Stimulated activated CD4-positive, alpha-beta T cell treated with anti-CD3 and anti-CD28 coated beads, Interleukin-12 subunit alpha, Interleukin-12 subunit beta, amount 100 ng/mL, for 24 hours (primary cell): ENCODE measurements at regions not wholly inside any gene's neighbourhood (a gene's known extent, or its start where the extent isn't known, plus 50 kb on each side); places are given as distances from the start of the nearest gene placed in this dataset.

Experiments
- DNase-seq, 2 experiments: peaks; one replicate each; pipeline ENCODE4 v3.0.0-alpha.2; 2020; ENCODE audit warnings: low read depth in 2 of 2

- no peak for DNase-seq
Observed at GRCh38 chr1:218711884-218712674, 366.9 kb downstream of the TGFB2 start.

DNA sequence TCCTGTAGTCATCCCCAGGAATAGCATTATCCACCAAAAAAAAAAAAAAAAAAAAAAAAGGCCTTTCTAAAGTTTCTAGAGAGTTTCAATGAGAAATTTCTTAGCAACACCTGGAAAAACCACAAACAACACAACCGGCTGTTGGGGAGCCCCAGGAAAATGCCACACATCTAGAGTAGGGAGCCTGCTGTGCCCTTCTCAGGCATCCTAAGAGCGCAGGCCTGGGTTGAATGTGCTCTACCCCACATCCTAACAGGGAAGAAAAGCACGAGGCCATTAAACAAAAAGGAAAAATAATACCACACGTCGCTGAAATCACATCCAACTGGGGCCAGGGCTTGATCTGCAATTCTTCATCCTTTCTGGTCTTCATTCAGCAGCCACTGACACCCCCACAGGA lies 367.5 kb downstream of the TGFB2 start:
- no peak for DNase-seq

GRCh38 chr1:218715961-218716669 lies 371.0 kb downstream of the TGFB2 start:
- no peak for DNase-seq

DNA sequence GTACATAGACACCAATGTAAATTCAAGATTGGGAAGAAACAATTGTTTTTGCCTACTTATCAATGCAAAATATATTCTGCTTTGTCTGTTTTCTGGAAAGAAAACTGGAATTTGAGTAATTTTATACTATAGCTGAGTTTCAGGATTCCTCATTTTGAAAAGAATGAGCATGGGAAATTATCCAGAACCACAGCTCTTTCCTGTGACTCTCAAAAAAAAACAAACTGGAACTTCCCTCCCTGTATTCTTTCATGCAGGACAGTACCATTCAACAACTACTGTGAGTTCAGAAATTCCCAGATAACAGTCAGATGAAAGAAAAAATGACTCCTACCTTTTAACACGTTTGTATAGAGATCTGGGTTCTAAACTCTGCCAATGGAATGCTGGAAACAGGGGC lies 372.4 kb downstream of the TGFB2 start:
- no peak for DNase-seq

GRCh38 chr1:218718206-218718605 lies 373.1 kb downstream of the TGFB2 start:
- no peak for DNase-seq

DNA sequence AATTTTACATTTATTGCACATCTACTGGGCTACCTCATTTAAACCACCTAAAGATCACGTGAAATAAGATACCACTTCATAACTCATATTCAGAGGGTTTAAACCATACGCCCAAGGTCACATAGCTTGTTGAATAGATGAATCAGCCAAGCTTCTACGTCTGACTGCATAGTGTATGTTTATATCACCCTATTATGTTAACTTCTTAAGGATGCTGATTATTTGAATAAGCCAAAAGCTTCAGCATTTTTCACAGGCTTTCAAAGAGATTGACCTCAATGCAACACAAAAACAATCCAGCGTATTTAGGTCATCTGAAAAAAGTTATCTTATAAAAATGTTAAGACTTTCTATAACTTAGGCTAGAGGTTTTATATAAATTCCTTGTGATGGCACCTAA lies 373.8 kb downstream of the TGFB2 start:
- DNase-seq = no peak

GRCh38 chr1:218728898-218729565 lies 383.9 kb downstream of the TGFB2 start:
- no peak for DNase-seq

- DNase-seq = no peak
Observed at GRCh38 chr1:218735436-218736032, 390.4 kb downstream of the TGFB2 start.

DNA sequence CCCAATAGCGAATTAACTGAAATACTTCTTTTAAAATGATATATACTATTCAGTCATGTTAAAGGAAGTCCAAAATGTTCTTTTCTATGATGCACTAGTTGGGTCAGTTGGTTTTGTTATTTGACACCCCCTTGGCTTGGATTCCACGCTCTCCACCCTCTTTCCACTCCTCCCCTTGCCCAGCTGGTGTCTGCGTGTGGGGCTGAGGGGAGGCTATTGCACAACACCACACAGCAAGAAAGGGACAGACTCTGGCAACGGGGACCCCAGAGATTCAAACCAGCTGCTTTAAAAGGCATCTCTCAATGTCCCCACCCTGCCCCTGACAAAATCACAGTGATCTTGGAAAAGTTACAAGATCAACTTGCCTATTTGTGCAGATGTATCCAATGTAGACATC lies 394.3 kb downstream of the TGFB2 start:
- no peak for DNase-seq

DNA sequence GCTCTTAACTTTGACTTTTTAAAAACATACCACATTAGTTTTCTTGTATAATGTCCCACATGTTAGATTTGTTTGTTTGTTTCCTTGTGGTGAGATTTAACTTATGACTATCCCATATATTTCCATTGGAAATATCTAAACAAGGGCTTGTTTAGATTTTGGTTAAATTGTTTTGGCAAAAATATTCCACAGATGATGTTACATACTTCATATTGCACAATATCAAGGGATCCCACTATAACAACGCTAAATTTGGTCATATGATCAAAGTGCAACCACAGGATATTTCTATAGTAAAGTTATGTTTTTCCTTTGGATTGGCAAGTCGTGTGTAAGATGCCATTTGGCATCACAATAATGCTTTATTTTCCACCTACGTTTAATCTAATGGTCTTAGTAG lies 396.7 kb downstream of the TGFB2 start:
- no peak for DNase-seq

GRCh38 chr1:218742467-218743262 lies 397.5 kb downstream of the TGFB2 start:
- DNase-seq = no peak

- no peak for DNase-seq
Observed at GRCh38 chr1:218743861-218744505, 398.8 kb downstream of the TGFB2 start.

DNA sequence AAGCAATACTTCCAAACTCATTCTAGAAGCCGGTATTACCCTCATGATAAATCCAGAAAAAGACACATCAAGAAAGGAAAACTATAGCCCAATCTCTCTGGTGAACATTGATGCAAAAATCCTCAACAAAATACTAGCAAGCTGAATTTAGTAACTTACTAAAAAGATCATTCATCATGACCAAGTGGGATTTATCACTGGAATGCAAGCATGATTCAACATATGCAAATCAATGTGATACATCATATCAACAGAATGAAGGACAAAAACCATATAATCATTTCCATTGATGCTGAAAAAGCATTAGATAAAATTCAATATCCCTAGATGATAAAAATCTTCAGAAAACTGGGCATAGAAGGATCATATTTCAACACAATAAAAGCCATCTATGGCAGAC lies 402.9 kb downstream of the TGFB2 start:
- DNase-seq = no peak

DNA sequence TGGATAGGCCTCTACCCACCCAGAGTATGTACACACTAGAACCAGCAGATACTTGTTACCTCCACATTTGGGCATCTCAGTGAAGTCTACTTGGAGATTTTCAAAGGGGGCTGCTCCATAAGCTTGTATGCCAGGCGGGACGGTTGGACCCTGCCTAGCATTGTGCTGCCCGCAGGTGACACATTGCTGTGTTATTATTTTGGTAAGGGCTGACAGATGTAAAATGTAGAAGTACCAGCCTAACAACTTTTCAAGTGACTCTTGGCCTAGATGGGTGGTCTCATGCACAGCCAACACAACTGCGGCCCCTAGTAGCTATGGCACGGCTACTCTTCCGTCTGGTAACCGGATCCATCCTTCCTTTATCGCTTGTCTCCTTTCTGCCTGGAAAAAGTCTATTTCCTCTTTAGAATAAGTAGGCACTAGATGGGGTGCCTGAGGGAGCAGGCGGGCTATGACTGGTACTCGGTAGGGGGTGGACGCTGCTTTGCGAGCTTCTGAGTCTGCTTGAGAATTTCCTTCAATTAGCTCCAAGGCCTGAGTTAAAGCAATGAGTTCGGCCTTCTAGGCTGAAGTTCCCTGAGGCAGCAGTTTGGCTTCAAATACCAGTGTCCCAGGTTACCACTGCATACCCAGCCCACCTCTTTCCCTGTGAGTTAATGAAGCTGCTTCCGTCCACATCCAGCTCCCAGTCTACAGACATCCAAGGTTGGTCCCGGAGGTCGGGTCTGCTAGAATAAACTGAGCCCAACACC lies 405.3 kb downstream of the TGFB2 start:
- DNase-seq = no peak

DNA sequence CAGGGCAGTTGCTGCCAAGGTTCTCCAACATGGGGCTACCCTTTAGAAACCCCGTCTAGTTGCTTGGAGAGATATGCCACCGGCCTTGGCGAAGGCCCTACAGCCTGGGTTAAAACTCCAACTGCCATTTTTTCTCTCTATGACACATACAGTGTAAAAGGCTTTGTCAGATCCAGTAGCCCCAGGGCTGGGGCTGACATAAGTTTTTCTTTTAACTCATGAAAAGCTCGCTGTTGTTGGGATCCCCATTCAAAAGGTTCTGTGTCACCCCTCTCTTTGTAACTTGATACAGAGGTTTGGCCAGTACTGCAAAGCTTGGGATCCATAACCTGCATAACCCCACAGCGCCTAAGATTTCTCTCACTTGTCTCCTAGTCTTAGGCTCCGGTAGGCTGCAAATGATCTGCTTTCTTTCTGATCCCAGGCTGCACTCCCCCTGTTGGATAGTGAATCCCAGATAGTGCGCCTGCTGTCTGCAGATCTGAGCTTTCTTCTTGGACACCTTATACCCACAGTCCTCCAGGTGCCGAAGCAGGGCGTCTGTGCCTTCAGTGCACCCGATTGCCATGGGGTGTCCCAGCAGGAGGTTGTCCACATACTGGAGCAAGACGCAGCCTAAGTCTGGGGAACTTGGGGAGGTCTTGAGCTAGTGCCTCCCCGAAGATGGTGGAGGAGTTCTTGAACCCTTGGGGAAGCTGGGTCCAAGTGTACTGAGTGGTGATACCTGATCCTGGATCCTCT lies 406.2 kb downstream of the TGFB2 start:
- no peak for DNase-seq

- DNase-seq = no peak
Observed at GRCh38 chr1:218752126-218752525, 407.0 kb downstream of the TGFB2 start.

GRCh38 chr1:218754477-218754876 lies 409.3 kb downstream of the TGFB2 start:
- DNase-seq = no peak

GRCh38 chr1:218755128-218755527 lies 410.0 kb downstream of the TGFB2 start:
- DNase-seq = no peak

DNA sequence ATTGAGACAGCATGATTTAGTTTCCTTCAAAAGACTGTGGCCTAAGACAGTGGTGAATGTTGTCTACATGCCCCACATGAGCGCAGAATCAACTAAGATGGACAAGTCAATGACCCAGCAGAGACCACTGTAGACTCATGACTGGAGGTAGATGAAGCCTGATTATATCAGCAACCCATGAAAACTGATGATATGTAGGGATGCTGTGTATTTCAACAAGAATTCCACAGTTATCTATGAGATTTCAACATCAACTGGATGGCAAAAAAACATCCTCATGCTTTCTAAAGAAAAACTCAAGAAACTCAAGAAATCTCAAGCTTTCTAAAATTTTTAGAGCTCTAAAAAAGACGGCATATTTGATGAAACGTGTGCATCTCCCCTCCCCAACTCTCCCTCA lies 413.9 kb upstream of the LYPLAL1 start:
- no peak for DNase-seq
